A673 (cell line): ENCODE measurements at regions not wholly inside any gene's neighbourhood (a gene's known extent, or its start where the extent isn't known, plus 50 kb on each side); places are given as distances from the start of the nearest gene placed in this dataset.

Experiments
- CTCF ChIP-seq: fragments of 300-800, 200-600 bp; sonication (generic); conservative IDR thresholded peaks from 2 replicates; pipeline ENCODE4 v1.5.1; 2017; ENCODE audit warnings: low read depth, mild to moderate bottlenecking, antibody characterized with exemption, low read length, moderate library complexity, mixed read lengths
- EZH2 ChIP-seq: fragments of 200-600 bp; sonication (generic); IDR thresholded peaks from 2 replicates; pipeline ENCODE4 v1.6.1; 2017; ENCODE audit warnings: borderline replicate concordance, low read depth, mild to moderate bottlenecking, mixed read lengths, antibody characterized with exemption, low read length; ENCODE audit not compliant: poor library complexity, severe bottlenecking

GRCh38 chr3:30081904-30082303, 524.5 kb upstream of the TGFBR2 start:
- TF ChIP-seq CTCF (no peak), EZH2 (no peak)
